ENCODE measurements at regions not wholly inside any gene's neighbourhood (a gene's known extent, or its start where the extent isn't known, plus 50 kb on each side); places are given as distances from the start of the nearest gene placed in this dataset.
"Not testable (repeated sequence)": the region's sequence is repeated elsewhere in the genome, so short reads cannot be mapped to it uniquely, and the experiment has no call there.

DNA sequence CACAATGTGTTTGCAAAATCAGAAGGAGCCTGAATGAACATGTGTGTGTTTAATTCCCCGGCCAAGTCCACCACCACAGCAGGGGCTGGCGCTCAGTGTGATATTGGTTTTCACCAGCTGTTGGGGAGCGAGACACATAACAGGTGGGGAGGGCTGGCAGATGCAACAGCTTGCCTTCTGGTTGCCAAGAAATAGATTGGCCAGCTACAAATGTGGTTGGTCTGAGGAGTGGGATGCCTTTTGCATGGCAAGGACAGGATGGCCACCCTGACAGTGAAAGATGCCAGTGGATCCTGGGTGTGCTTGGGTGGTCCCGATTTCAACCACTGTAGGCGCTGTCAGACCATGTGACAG is 292.5 kb upstream of the FZD8 start:
- peaks cover 26% of the 10 kb centered on the region for H3K9me3 Mint-ChIP-seq
- no peak for ATAC-seq (replicated peaks; ENCODE audit: extremely low read depth, poor library complexity, severe bottlenecking)
- H3K4me1 Mint-ChIP-seq, result no peaks in the 10 kb centered on the region

DNA sequence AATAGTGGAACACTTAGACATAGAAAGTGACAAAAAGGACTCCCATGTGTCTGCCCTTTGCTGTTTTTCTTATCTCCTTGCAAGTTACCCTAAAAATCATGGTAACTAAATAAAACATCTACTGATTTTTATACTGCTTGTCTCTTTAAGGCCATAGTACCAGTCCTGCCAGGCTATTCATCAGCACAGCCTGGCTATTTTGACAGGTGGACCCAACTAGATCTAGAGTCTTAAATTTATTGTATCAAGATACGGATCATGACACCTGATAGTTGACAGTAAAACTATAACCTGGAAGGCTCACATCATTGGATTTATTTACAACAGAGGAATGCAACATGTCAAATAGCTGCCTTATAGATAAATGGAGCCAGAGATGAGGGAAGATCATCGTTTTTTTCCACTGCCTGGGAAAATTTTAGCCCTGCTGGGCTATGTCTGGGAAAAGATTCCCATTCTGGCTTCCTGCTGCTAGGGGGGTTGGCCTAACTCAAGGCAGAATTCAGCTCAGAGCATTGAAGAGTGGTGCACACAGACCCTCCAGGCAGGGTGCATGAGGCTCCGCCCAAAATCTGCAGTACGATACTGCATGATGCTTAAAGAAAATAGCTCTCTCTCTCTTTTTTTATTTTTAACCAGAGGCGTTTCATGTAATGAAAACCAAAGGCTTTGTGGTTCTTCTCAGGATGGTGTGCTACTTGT is 292.0 kb upstream of the FZD8 start:
- ATAC-seq (replicated peaks; ENCODE audit: extremely low read depth, poor library complexity, severe bottlenecking) (no peak), DNase-seq (ENCODE audit: low spot score in 2 of 2) (no peak)
- no peak overlapping the region for H3K27ac Mint-ChIP-seq (ENCODE audit: low read depth)
- no peak overlapping the region for H3K4me3 Mint-ChIP-seq
- H3K27me3 Mint-ChIP-seq, result no peaks in the 10 kb centered on the region
- H3K4me1 Mint-ChIP-seq, result no peaks in the 10 kb centered on the region
- H3K36me3 Mint-ChIP-seq (ENCODE audit: insufficient read depth), result no peaks in the 10 kb centered on the region
- peaks cover 26% of the 10 kb centered on the region for H3K9me3 Mint-ChIP-seq

More for the DNA sequence above, 292.5 kb upstream of the FZD8 start:
- no peaks in the 10 kb centered on the region for H3K36me3 Mint-ChIP-seq (ENCODE audit: insufficient read depth)
- H3K27ac Mint-ChIP-seq (ENCODE audit: low read depth), result no peak overlapping the region
- no peaks in the 10 kb centered on the region for H3K27me3 Mint-ChIP-seq
- no peak for DNase-seq (ENCODE audit: low spot score in 2 of 2)
- no peak overlapping the region for H3K4me3 Mint-ChIP-seq

- H3K9me3 Mint-ChIP-seq, result peaks cover 26% of the 10 kb centered on the region
- H3K27ac Mint-ChIP-seq (ENCODE audit: low read depth), result no peak overlapping the region
- H3K4me1 Mint-ChIP-seq, result no peaks in the 10 kb centered on the region
- H3K36me3 Mint-ChIP-seq (ENCODE audit: insufficient read depth), result no peaks in the 10 kb centered on the region
- H3K27me3 Mint-ChIP-seq, result no peaks in the 10 kb centered on the region
- no peak overlapping the region for H3K4me3 Mint-ChIP-seq
- no peak for ATAC-seq (replicated peaks; ENCODE audit: extremely low read depth, poor library complexity, severe bottlenecking)
- DNase-seq (ENCODE audit: low spot score in 2 of 2), result no peak
These were observed 291.4 kb upstream of the FZD8 start for GRCh38 chr10:35933491-35933890.

DNA sequence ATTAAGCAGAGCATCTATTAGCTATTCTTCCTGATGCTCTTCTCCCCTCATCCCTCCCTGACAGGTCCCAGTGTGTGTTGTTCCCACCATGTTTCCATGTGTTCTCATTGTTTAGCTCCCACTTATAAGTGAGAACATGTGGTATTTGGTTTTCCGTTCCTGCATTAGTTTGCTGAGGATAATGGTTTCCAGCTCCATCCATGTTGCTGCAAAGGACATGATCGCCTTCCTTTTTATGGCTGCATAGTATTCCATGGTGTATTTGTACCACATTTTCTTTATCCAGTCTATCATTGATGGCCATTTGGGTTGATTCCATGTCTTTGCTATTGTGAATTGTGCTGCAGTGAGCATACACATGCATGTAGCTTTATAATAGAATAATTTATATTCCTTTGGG is 287.9 kb upstream of the FZD8 start:
- not testable (repeated sequence) for H3K27ac Mint-ChIP-seq (ENCODE audit: low read depth); H3K27me3 Mint-ChIP-seq; DNase-seq (ENCODE audit: low spot score in 2 of 2); ATAC-seq (replicated peaks; ENCODE audit: extremely low read depth, poor library complexity, severe bottlenecking); H3K36me3 Mint-ChIP-seq (ENCODE audit: insufficient read depth); H3K4me3 Mint-ChIP-seq; H3K4me1 Mint-ChIP-seq; H3K9me3 Mint-ChIP-seq

- H3K27me3 Mint-ChIP-seq, result no peaks in the 10 kb centered on the region
- no peak overlapping the region for H3K4me3 Mint-ChIP-seq
- no peak overlapping the region for H3K27ac Mint-ChIP-seq (ENCODE audit: low read depth)
- no peak for ATAC-seq (replicated peaks; ENCODE audit: extremely low read depth, poor library complexity, severe bottlenecking)
- H3K4me1 Mint-ChIP-seq, result no peaks in the 10 kb centered on the region
- no peak for DNase-seq (ENCODE audit: low spot score in 2 of 2)
- no peaks in the 10 kb centered on the region for H3K36me3 Mint-ChIP-seq (ENCODE audit: insufficient read depth)
- H3K9me3 Mint-ChIP-seq, result peaks cover 6% of the 10 kb centered on the region
These were observed 286.7 kb upstream of the FZD8 start for GRCh38 chr10:35928748-35929147.

DNA sequence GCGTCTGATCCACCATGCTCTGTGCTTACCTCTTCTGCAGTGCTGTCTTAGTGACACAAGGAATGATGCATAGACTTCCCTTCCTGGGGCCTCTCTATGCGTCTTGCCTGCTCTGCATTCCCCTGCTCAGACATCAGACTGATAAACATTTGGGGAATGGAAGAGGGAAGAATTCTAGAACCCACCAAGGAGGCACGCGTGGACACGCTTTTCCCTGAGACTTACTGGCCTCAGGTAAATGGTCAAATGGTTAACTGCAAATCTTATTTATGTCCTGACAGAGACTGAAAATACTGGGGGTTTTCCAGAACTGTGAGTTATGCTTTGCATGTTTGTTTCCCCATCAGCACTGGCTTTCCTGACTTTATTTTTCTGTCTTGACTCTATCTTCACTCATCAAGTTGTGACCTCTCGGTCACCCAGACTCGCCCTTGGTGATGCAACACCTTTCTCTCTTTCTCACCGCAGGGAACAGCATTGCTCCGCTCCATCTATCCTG is 285.9 kb upstream of the FZD8 start:
- Mint-ChIP-seq H3K4me3 (no peak overlapping the region), H3K36me3 (ENCODE audit: insufficient read depth) (no peaks in the 10 kb centered on the region), H3K27ac (ENCODE audit: low read depth) (no peak overlapping the region), H3K4me1 (no peaks in the 10 kb centered on the region), H3K27me3 (no peaks in the 10 kb centered on the region), H3K9me3 (peaks cover 6% of the 10 kb centered on the region)
- DNase-seq (ENCODE audit: low spot score in 2 of 2), result no peak
- ATAC-seq (replicated peaks; ENCODE audit: extremely low read depth, poor library complexity, severe bottlenecking), result no peak

- ATAC-seq (replicated peaks; ENCODE audit: extremely low read depth, poor library complexity, severe bottlenecking), result no peak
- no peak overlapping the region for H3K4me3 Mint-ChIP-seq
- no peak overlapping the region for H3K27ac Mint-ChIP-seq (ENCODE audit: low read depth)
- peaks cover 6% of the 10 kb centered on the region for H3K9me3 Mint-ChIP-seq
- no peaks in the 10 kb centered on the region for H3K4me1 Mint-ChIP-seq
- H3K36me3 Mint-ChIP-seq (ENCODE audit: insufficient read depth), result no peaks in the 10 kb centered on the region
- no peak for DNase-seq (ENCODE audit: low spot score in 2 of 2)
- no peaks in the 10 kb centered on the region for H3K27me3 Mint-ChIP-seq
These were observed 285.2 kb upstream of the FZD8 start for GRCh38 chr10:35927341-35927740.

DNA sequence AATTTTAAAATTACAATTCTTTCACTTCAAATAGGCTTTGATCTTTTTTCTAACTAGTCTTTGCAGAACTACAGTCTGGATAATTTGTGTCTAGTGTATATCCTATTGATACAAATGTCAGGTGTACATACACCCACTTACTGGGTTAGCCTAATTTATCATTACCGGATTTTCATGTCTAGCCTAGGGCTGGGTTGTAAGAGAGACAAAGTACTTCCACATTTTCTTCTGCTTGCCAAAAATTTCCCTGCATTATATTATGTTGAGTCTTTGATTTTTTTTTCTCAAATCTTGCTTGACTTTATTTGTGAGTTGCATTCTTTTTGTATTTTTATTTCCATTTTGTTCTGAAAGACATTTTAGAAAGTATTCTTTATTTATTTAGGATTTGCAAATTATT is 284.8 kb upstream of the FZD8 start:
- H3K27ac Mint-ChIP-seq (ENCODE audit: low read depth), result no peak overlapping the region
- peaks cover 6% of the 10 kb centered on the region for H3K9me3 Mint-ChIP-seq
- H3K36me3 Mint-ChIP-seq (ENCODE audit: insufficient read depth), result no peaks in the 10 kb centered on the region
- DNase-seq (ENCODE audit: low spot score in 2 of 2) (no peak), ATAC-seq (replicated peaks; ENCODE audit: extremely low read depth, poor library complexity, severe bottlenecking) (no peak)
- H3K4me3 Mint-ChIP-seq, result no peak overlapping the region
- no peaks in the 10 kb centered on the region for H3K4me1 Mint-ChIP-seq
- H3K27me3 Mint-ChIP-seq, result no peaks in the 10 kb centered on the region

GRCh38 chr10:35925493-35925892 is 283.4 kb upstream of the FZD8 start:
- Mint-ChIP-seq H3K27me3 (no peaks in the 10 kb centered on the region), H3K27ac (ENCODE audit: low read depth) (no peak overlapping the region), H3K4me3 (no peak overlapping the region), H3K36me3 (ENCODE audit: insufficient read depth) (no peaks in the 10 kb centered on the region), H3K9me3 (peaks cover 6% of the 10 kb centered on the region), H3K4me1 (no peaks in the 10 kb centered on the region)
- DNase-seq (ENCODE audit: low spot score in 2 of 2) (no peak), ATAC-seq (replicated peaks; ENCODE audit: extremely low read depth, poor library complexity, severe bottlenecking) (no peak)

DNA sequence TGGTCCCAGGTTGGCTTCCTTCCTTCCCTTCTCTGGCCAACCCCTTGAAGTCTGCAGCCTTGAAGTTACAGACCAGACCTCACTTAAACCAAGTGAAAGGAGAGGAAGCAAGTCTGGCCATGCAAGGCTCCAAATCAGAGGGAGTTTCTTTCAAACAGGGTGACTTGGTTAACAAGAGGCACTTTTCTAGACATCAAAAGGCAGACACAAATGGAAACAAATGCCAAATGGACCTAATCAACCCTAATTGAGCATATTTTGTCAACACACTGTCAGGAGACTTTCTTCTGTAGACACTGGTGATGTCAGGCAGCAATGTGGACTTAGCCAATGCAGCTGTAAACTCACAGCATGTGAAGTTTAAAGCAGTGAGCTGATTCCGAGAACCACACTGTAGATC is 282.7 kb upstream of the FZD8 start:
- no peak overlapping the region for H3K27ac Mint-ChIP-seq (ENCODE audit: low read depth)
- no peak for DNase-seq (ENCODE audit: low spot score in 2 of 2)

GRCh38 chr10:35922876-35923600 is 280.9 kb upstream of the FZD8 start:
- Mint-ChIP-seq H3K27ac (ENCODE audit: low read depth) (no peak overlapping the region), H3K36me3 (ENCODE audit: insufficient read depth) (no peaks in the 10 kb centered on the region), H3K4me3 (no peak overlapping the region), H3K4me1 (no peaks in the 10 kb centered on the region), H3K9me3 (peaks cover 11% of the 10 kb centered on the region), H3K27me3 (no peaks in the 10 kb centered on the region)
- no peak for ATAC-seq (replicated peaks; ENCODE audit: extremely low read depth, poor library complexity, severe bottlenecking)
- DNase-seq (ENCODE audit: low spot score in 2 of 2), result no peak

More for the DNA sequence above, 282.7 kb upstream of the FZD8 start:
- Mint-ChIP-seq H3K4me3 (no peak overlapping the region), H3K9me3 (peaks cover 9% of the 10 kb centered on the region), H3K4me1 (no peaks in the 10 kb centered on the region), H3K36me3 (ENCODE audit: insufficient read depth) (no peaks in the 10 kb centered on the region), H3K27me3 (no peaks in the 10 kb centered on the region)
- no peak for ATAC-seq (replicated peaks; ENCODE audit: extremely low read depth, poor library complexity, severe bottlenecking)

- H3K4me3 Mint-ChIP-seq, result no peak overlapping the region
- H3K4me1 Mint-ChIP-seq, result no peaks in the 10 kb centered on the region
- no peak overlapping the region for H3K27ac Mint-ChIP-seq (ENCODE audit: low read depth)
- ATAC-seq (replicated peaks; ENCODE audit: extremely low read depth, poor library complexity, severe bottlenecking), result no peak
- H3K27me3 Mint-ChIP-seq, result no peaks in the 10 kb centered on the region
- H3K9me3 Mint-ChIP-seq, result peaks cover 11% of the 10 kb centered on the region
- no peaks in the 10 kb centered on the region for H3K36me3 Mint-ChIP-seq (ENCODE audit: insufficient read depth)
- no peak for DNase-seq (ENCODE audit: low spot score in 2 of 2)
These were observed 279.8 kb upstream of the FZD8 start for GRCh38 chr10:35921866-35922350.

GRCh38 chr10:35916791-35917190 is 274.7 kb upstream of the FZD8 start:
- no peak for DNase-seq (ENCODE audit: low spot score in 2 of 2)
- ATAC-seq (replicated peaks; ENCODE audit: extremely low read depth, poor library complexity, severe bottlenecking), result no peak
- Mint-ChIP-seq H3K27ac (ENCODE audit: low read depth) (no peak overlapping the region), H3K4me1 (no peaks in the 10 kb centered on the region), H3K9me3 (peaks cover 6% of the 10 kb centered on the region), H3K36me3 (ENCODE audit: insufficient read depth) (no peaks in the 10 kb centered on the region), H3K4me3 (no peak overlapping the region), H3K27me3 (no peaks in the 10 kb centered on the region)
